8988T (cell line): ENCODE measurements at regions not wholly inside any gene's neighbourhood (a gene's known extent, or its start where the extent isn't known, plus 50 kb on each side); places are given as distances from the start of the nearest gene placed in this dataset.
A peak's percentile ranks its signal among the peaks of the same experiment; 100 is the strongest.

ENCODE experiments used
- DNase-seq: peaks from one replicate; pipeline ENCODE4 v3.0.0; 2011

DNA sequence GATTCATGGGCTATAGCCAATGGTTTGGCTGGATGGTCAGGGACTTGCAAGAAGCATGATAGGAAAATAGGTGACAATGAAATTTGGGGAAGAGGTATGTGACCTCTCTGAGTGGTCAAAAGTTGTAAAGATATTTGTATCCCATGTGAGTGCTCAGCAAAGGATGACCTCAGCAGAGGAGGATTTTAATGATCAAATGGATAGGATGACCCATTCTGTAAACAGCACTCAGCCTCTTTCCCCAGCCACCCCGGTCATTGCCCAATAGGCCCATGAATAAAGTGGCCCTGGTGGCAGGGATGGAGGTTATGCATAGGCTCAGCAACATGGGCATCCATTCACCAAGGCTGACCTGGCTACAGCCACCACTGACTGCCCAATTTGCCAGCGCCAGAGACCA, 138.4 kb upstream of the SPDL1 start:
- no peak for DNase-seq

GRCh38 chr5:169442913-169443784, 140.4 kb upstream of the SPDL1 start:
- DNase-seq, result no peak

- DNase-seq, result no peak
These were observed 141.1 kb upstream of the SPDL1 start for GRCh38 chr5:169442403-169442874.

- no peak for DNase-seq
These were observed 139.3 kb upstream of the SLIT3 start for GRCh38 chr5:169440107-169440705.

DNA sequence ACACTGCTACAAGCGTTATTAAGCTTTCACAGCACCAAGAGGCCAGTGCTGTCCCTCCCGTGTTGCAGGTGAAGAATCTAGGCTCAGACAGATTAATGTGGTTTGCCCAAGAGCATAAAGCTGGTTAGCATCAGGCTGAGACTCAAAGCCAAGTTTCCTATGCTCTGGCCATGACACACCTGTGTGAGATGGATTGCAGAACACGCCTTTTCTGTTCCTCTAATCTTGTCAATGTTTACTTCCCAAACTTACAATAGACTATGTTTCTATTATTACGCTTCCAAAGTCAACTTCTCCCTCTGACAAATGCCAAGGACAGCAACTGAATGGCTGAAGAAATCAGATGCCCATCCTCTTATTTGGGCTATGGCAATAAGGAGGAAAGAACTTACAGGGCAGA, 138.4 kb upstream of the SLIT3 start:
- DNase-seq, result no peak

- no peak for DNase-seq
These were observed 134.7 kb upstream of the SLIT3 start for GRCh38 chr5:169435506-169436229.

GRCh38 chr5:169433221-169433651, 132.3 kb upstream of the SLIT3 start:
- no peak for DNase-seq

GRCh38 chr5:169431386-169431785, 130.4 kb upstream of the SLIT3 start:
- DNase-seq, result no peak

DNA sequence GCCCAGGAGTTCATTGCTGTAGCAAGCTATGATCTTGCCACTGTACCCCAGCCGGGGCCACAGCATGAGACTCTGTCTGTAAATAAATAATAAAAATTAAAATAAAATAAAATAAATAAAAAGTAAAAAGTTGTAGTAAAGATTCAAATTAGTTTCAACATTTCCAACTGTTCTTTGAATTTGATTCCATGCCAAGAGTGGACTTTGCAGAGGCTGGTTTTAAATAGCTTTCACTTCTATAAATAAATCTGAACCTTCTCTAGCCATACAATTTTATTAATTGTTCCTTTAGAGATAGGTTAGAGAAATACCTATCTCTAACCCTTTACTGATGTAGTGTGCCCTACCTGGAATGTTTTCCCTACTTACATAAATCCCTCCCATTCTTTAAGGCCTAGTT, 129.7 kb upstream of the SLIT3 start:
- no peak for DNase-seq

GRCh38 chr5:169429044-169429443, 128.1 kb upstream of the SLIT3 start:
- no peak for DNase-seq

GRCh38 chr5:169426784-169427183, 125.8 kb upstream of the SLIT3 start:
- no peak for DNase-seq

- no peak for DNase-seq
These were observed 123.9 kb upstream of the SLIT3 start for GRCh38 chr5:169424670-169425378.

DNA sequence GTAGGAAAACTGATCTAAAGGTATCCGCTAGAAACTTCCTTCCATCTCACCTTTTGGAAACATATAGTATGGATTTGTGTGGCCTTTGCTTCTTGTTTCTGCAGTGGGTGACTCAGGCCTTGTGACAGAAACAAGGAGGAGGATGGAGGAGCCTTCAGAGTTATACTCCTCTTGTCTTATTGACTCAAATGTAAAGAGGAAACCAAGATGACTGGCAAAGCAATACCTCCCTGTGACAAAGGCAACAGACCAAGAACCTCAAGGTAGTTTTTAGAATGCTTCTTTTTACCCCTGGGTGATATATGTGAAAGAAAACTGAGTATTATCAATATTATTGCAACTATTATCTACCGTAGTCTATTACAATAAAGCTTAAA, 123.3 kb upstream of the SLIT3 start:
- DNase-seq, result no peak

GRCh38 chr5:169423580-169424278, 122.8 kb upstream of the SLIT3 start:
- no peak for DNase-seq

DNA sequence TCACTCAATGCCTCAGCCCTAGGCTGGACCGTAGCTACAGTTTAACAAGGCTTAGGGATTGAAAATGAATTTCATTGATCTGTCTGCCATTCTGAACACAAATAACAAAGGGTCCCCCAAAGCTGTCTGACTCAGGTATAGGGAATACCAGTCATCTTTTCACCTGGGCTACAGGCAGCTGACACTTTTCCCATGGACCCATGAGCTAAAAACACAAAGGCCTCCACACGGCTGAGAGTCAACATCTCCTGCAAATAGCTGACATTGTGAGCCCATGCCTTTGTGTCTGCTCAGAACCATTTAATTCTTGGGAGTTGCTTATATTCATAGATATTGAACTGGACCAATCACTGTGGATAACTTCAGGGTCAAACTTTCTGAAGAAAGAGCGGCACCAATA, 121.1 kb upstream of the SLIT3 start:
- no peak for DNase-seq

DNA sequence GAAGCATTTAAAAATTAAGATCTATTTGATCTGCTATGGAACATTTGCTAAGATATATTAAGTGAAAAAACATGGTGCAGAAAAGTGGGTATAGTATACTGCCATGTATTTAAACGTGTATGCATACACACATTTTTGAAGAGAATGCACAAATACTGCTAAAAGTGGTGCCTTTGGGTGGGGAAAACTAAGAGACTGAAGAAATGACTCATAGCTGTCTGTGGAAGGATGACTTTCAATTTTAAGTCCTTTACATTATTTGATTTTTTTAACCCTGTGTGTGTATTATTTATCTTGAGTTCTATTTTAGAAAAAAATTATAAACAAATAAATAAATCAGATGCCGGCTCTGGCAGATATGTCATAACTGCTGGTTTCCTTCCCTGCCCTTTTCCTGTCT, 120.7 kb upstream of the SLIT3 start:
- no peak for DNase-seq

- DNase-seq, result no peak
These were observed 116.7 kb upstream of the SLIT3 start for GRCh38 chr5:169417676-169418075.

- peak; percentile 37 for DNase-seq
These were observed 115.8 kb upstream of the SLIT3 start for GRCh38 chr5:169416583-169417196.

- no peak for DNase-seq
These were observed 115.0 kb upstream of the SLIT3 start for GRCh38 chr5:169415948-169416347.

- DNase-seq, result no peak
These were observed 114.4 kb upstream of the SLIT3 start for GRCh38 chr5:169415371-169415770.

GRCh38 chr5:169413416-169413815, 112.5 kb upstream of the SLIT3 start:
- DNase-seq, result no peak

- no peak for DNase-seq
These were observed 111.9 kb upstream of the SLIT3 start for GRCh38 chr5:169412831-169413230.
